H1 (cell line): ENCODE measurements at regions not wholly inside any gene's neighbourhood (a gene's known extent, or its start where the extent isn't known, plus 50 kb on each side); places are given as distances from the start of the nearest gene placed in this dataset.

Experiments
- CEBPB ChIP-seq: IDR thresholded peaks from 2 replicates; pipeline ENCODE4 v1.6.1; 2012; ENCODE audit warnings: low read depth, low read length
- CREB1 ChIP-seq: IDR thresholded peaks from 2 replicates; pipeline ENCODE4 v1.6.1; 2012; ENCODE audit warnings: inconsistent platforms
- E2F6 ChIP-seq: IDR thresholded peaks from 2 replicates; pipeline ENCODE4 v1.6.1; 2012; ENCODE audit warnings: inconsistent platforms
- EZH2 ChIP-seq: fragments of 200-600 bp; sonication (generic); IDR thresholded peaks from 2 replicates; pipeline ENCODE4 v1.7.1; 2012; ENCODE audit warnings: low read depth, mild to moderate bottlenecking, moderate library complexity, low read length, inconsistent platforms; ENCODE audit not compliant: severe bottlenecking
- PHF8 ChIP-seq: fragments of 200-600 bp; sonication (generic); conservative IDR thresholded peaks from 2 replicates; pipeline ENCODE4 v1.7.1; 2012; ENCODE audit warnings: low read depth, mild to moderate bottlenecking, inconsistent platforms, low read length, moderate library complexity
- SIX5 ChIP-seq: IDR thresholded peaks from 2 replicates; pipeline ENCODE4 v1.6.1; 2011; ENCODE audit warnings: mild to moderate bottlenecking, low read depth, low read length

- TF ChIP-seq E2F6 (no peak), EZH2 (no peak), PHF8 (no peak), CREB1 (no peak), CEBPB (no peak), SIX5 (no peak)
Measured at GRCh38 chr1:9448132-9449109, 90.8 kb upstream of the SLC25A33 start (continued).
